ENCODE measurements at regions not wholly inside any gene's neighbourhood (a gene's known extent, or its start where the extent isn't known, plus 50 kb on each side); places are given as distances from the start of the nearest gene placed in this dataset.
A peak's percentile ranks its signal among the peaks of the same experiment; 100 is the strongest.

GRCh38 chr16:9279291-9280068 lies 188.0 kb downstream of the HAPSTR1 start:
- Mint-ChIP-seq H3K36me3 (ENCODE audit: low read depth) (no peaks in the 10 kb centered on the region), H3K4me3 (no peak overlapping the region), H3K27ac (no peak overlapping the region), H3K27me3 (peaks cover 2% of the 10 kb centered on the region), H3K9me3 (no peaks in the 10 kb centered on the region), H3K4me1 (no peaks in the 10 kb centered on the region)
- ATAC-seq (no peak), DNase-seq (no peak)

GRCh38 chr16:9280069-9280466 lies 188.6 kb downstream of the HAPSTR1 start:
- Mint-ChIP-seq H3K36me3 (ENCODE audit: low read depth) (no peaks in the 10 kb centered on the region), H3K4me3 (no peak overlapping the region), H3K27ac (no peak overlapping the region), H3K4me1 (no peaks in the 10 kb centered on the region), H3K9me3 (no peaks in the 10 kb centered on the region), H3K27me3 (peaks cover 2% of the 10 kb centered on the region)
- no peak for DNase-seq
- ATAC-seq = no peak

GRCh38 chr16:9286930-9287329 lies 195.5 kb downstream of the HAPSTR1 start:
- DNase-seq (no peak), ATAC-seq (no peak)
- Mint-ChIP-seq H3K4me3 (no peak overlapping the region), H3K36me3 (ENCODE audit: low read depth) (no peaks in the 10 kb centered on the region), H3K27ac (no peak overlapping the region), H3K27me3 (peaks cover 2% of the 10 kb centered on the region), H3K9me3 (no peaks in the 10 kb centered on the region), H3K4me1 (no peaks in the 10 kb centered on the region)

- H3K27ac Mint-ChIP-seq = no peak overlapping the region
- H3K36me3 Mint-ChIP-seq (ENCODE audit: low read depth) = no peaks in the 10 kb centered on the region
- no peak overlapping the region for H3K4me3 Mint-ChIP-seq
Observed at GRCh38 chr16:9296271-9296590, 204.8 kb downstream of the HAPSTR1 start.

GRCh38 chr16:9297437-9298113 lies 206.1 kb downstream of the HAPSTR1 start:
- H3K4me3 Mint-ChIP-seq = no peak overlapping the region
- no peak overlapping the region for H3K27ac Mint-ChIP-seq
- H3K27me3 Mint-ChIP-seq = no peaks in the 10 kb centered on the region
- DNase-seq (peak; percentile 11), ATAC-seq (no peak)
- H3K4me1 Mint-ChIP-seq = no peaks in the 10 kb centered on the region
- H3K9me3 Mint-ChIP-seq = peaks cover 5% of the 10 kb centered on the region
- no peaks in the 10 kb centered on the region for H3K36me3 Mint-ChIP-seq (ENCODE audit: low read depth)

More at GRCh38 chr16:9296271-9296590, 204.8 kb downstream of the HAPSTR1 start:
- H3K9me3 Mint-ChIP-seq = peaks cover 3% of the 10 kb centered on the region
- no peaks in the 10 kb centered on the region for H3K27me3 Mint-ChIP-seq
- no peak for ATAC-seq
- no peaks in the 10 kb centered on the region for H3K4me1 Mint-ChIP-seq
- DNase-seq = no peak

- DNase-seq (no peak), ATAC-seq (no peak)
- H3K9me3 Mint-ChIP-seq = peaks cover 8% of the 10 kb centered on the region
- H3K36me3 Mint-ChIP-seq (ENCODE audit: low read depth) = no peaks in the 10 kb centered on the region
- no peak overlapping the region for H3K4me3 Mint-ChIP-seq
- no peak overlapping the region for H3K27ac Mint-ChIP-seq
- H3K27me3 Mint-ChIP-seq = no peaks in the 10 kb centered on the region
- no peaks in the 10 kb centered on the region for H3K4me1 Mint-ChIP-seq
Observed at GRCh38 chr16:9300252-9300651, 208.8 kb downstream of the HAPSTR1 start.

GRCh38 chr16:9302072-9302471 lies 210.6 kb downstream of the HAPSTR1 start:
- peaks cover 8% of the 10 kb centered on the region for H3K9me3 Mint-ChIP-seq
- no peaks in the 10 kb centered on the region for H3K36me3 Mint-ChIP-seq (ENCODE audit: low read depth)
- H3K27me3 Mint-ChIP-seq = no peaks in the 10 kb centered on the region
- no peak overlapping the region for H3K27ac Mint-ChIP-seq
- no peaks in the 10 kb centered on the region for H3K4me1 Mint-ChIP-seq
- no peak for ATAC-seq
- DNase-seq = no peak
- H3K4me3 Mint-ChIP-seq = no peak overlapping the region

- no peaks in the 10 kb centered on the region for H3K27me3 Mint-ChIP-seq
- H3K36me3 Mint-ChIP-seq (ENCODE audit: low read depth) = no peaks in the 10 kb centered on the region
- H3K4me3 Mint-ChIP-seq = no peak overlapping the region
- ATAC-seq = no peak
- no peak for DNase-seq
- H3K27ac Mint-ChIP-seq = no peak overlapping the region
- H3K9me3 Mint-ChIP-seq = peaks cover 5% of the 10 kb centered on the region
- no peaks in the 10 kb centered on the region for H3K4me1 Mint-ChIP-seq
Observed at GRCh38 chr16:9306753-9307152, 215.3 kb downstream of the HAPSTR1 start.

GRCh38 chr16:9307446-9307845 lies 216.0 kb downstream of the HAPSTR1 start:
- no peak for ATAC-seq
- H3K27me3 Mint-ChIP-seq = no peaks in the 10 kb centered on the region
- no peaks in the 10 kb centered on the region for H3K36me3 Mint-ChIP-seq (ENCODE audit: low read depth)
- DNase-seq = no peak
- H3K4me3 Mint-ChIP-seq = no peak overlapping the region
- peaks cover 4% of the 10 kb centered on the region for H3K9me3 Mint-ChIP-seq
- no peak overlapping the region for H3K27ac Mint-ChIP-seq
- no peaks in the 10 kb centered on the region for H3K4me1 Mint-ChIP-seq

GRCh38 chr16:9308356-9308801 lies 216.9 kb downstream of the HAPSTR1 start:
- Mint-ChIP-seq H3K36me3 (ENCODE audit: low read depth) (no peaks in the 10 kb centered on the region), H3K27ac (no peak overlapping the region), H3K9me3 (no peaks in the 10 kb centered on the region), H3K27me3 (no peaks in the 10 kb centered on the region), H3K4me3 (no peak overlapping the region), H3K4me1 (no peaks in the 10 kb centered on the region)
- no peak for DNase-seq
- no peak for ATAC-seq

GRCh38 chr16:9308850-9309249 lies 217.4 kb downstream of the HAPSTR1 start:
- Mint-ChIP-seq H3K27ac (no peak overlapping the region), H3K36me3 (ENCODE audit: low read depth) (no peaks in the 10 kb centered on the region), H3K9me3 (no peaks in the 10 kb centered on the region), H3K27me3 (no peaks in the 10 kb centered on the region), H3K4me1 (no peaks in the 10 kb centered on the region), H3K4me3 (no peak overlapping the region)
- ATAC-seq = no peak
- no peak for DNase-seq

GRCh38 chr16:9309844-9310243 lies 218.4 kb downstream of the HAPSTR1 start:
- ATAC-seq (no peak), DNase-seq (no peak)
- no peaks in the 10 kb centered on the region for H3K4me1 Mint-ChIP-seq
- no peaks in the 10 kb centered on the region for H3K36me3 Mint-ChIP-seq (ENCODE audit: low read depth)
- H3K4me3 Mint-ChIP-seq = no peak overlapping the region
- no peaks in the 10 kb centered on the region for H3K27me3 Mint-ChIP-seq
- H3K9me3 Mint-ChIP-seq = no peaks in the 10 kb centered on the region
- no peak overlapping the region for H3K27ac Mint-ChIP-seq

GRCh38 chr16:9311303-9311954 lies 220.0 kb downstream of the HAPSTR1 start:
- Mint-ChIP-seq H3K27me3 (no peaks in the 10 kb centered on the region), H3K4me3 (no peak overlapping the region), H3K27ac (no peak overlapping the region), H3K4me1 (no peaks in the 10 kb centered on the region), H3K36me3 (ENCODE audit: low read depth) (no peaks in the 10 kb centered on the region), H3K9me3 (peaks cover 8% of the 10 kb centered on the region)
- ATAC-seq = no peak
- no peak for DNase-seq

- no peak for ATAC-seq
- Mint-ChIP-seq H3K27me3 (no peaks in the 10 kb centered on the region), H3K4me1 (no peaks in the 10 kb centered on the region), H3K27ac (no peak overlapping the region), H3K9me3 (peaks cover 15% of the 10 kb centered on the region), H3K4me3 (no peak overlapping the region), H3K36me3 (ENCODE audit: low read depth) (no peaks in the 10 kb centered on the region)
- no peak for DNase-seq
Observed at GRCh38 chr16:9316008-9316407, 224.6 kb downstream of the HAPSTR1 start.

- H3K27me3 Mint-ChIP-seq = no peaks in the 10 kb centered on the region
- no peaks in the 10 kb centered on the region for H3K4me1 Mint-ChIP-seq
- peaks cover 15% of the 10 kb centered on the region for H3K9me3 Mint-ChIP-seq
- ATAC-seq (no peak), DNase-seq (no peak)
- H3K36me3 Mint-ChIP-seq (ENCODE audit: low read depth) = no peaks in the 10 kb centered on the region
- H3K4me3 Mint-ChIP-seq = no peak overlapping the region
- H3K27ac Mint-ChIP-seq = no peak overlapping the region
Observed at GRCh38 chr16:9316615-9317014, 225.2 kb downstream of the HAPSTR1 start.
